ENCODE measurements at regions not wholly inside any gene's neighbourhood (a gene's known extent, or its start where the extent isn't known, plus 50 kb on each side); places are given as distances from the start of the nearest gene placed in this dataset.

DNA sequence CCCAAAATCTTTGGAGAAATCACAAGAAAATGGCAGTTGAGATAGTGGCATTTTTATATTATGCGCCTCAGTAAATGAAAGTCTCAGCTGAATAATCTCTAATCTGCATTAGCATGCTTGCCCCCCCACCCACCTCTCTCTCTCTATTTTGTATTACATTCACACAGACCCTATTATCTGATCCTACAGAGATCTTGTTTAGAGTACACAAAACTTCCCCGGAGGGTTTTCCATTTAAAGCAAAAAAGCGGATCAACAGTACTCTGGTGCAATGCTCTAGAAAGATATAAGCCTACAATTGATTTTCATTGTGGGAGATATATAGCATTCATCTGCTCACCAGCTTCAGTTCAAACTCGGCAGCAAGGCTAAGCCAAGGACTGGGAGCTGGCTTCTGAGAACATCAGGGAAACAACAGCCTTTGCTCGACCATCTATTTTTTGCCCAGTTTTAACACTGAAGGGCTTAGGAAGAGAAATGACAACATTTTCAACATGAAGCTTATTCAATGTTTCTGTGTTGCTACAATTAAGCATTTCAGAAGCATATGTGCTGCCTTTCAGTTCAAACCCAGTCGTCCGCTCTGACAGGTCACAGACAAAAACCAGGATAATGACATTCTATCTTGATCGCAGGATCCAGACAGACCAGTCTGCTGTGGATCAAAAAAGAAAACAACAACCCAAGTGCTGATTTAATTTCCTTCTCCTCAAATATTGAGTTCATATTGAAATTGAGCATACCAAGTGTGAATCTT, 137.6 kb upstream of the ATXN1 start (continued):
- TF ChIP-seq ZNF462 (CRISPR knock-in tag; IDR thresholded peaks at IDR 0.05) = no peak

- H3K27me3 Mint-ChIP-seq (ENCODE audit: insufficient read depth, low read depth, poor library complexity) = peaks cover 2% of the 10 kb centered on the region
- H3K4me3 Mint-ChIP-seq = no peak overlapping the region
- Histone ChIP-seq H2AFZ (no peak overlapping the region), H3F3A (replicated peaks; ENCODE audit: low read depth) (no peaks in the 10 kb centered on the region), H3K4me1 (ENCODE audit: insufficient read depth) (no peaks in the 10 kb centered on the region), H3K4me2 (no peak overlapping the region), H3K4me3 (no peak overlapping the region), H3K36me3 (ENCODE audit: insufficient read depth) (no peaks in the 10 kb centered on the region), H3K27me3 (ENCODE audit: insufficient read depth) (no peaks in the 10 kb centered on the region), H4K20me1 (replicated peaks; ENCODE audit: insufficient read depth) (no peaks in the 10 kb centered on the region), H3K79me2 (replicated peaks; ENCODE audit: insufficient read depth) (no peaks in the 10 kb centered on the region), H3K9me2 (ENCODE audit: insufficient read depth) (no peaks in the 10 kb centered on the region), H3K27ac (ENCODE audit: low read depth) (no peak overlapping the region)
- H3K9me3 Mint-ChIP-seq = no peaks in the 10 kb centered on the region; the same call in 2 of the 3 replicates
- H3K36me3 Mint-ChIP-seq (ENCODE audit: low read depth) = no peaks in the 10 kb centered on the region
- no peaks in the 10 kb centered on the region for H3K4me1 Mint-ChIP-seq
- no peak overlapping the region for H3K27ac Mint-ChIP-seq
- ATAC-seq (no peak), DNase-seq (ENCODE audit: low spot score) (no peak)
- TF ChIP-seq CREB1 (CRISPR knock-in tag; IDR thresholded peaks at IDR 0.05; ENCODE audit: low read depth) (no peak), NANOG (IDR thresholded peaks at IDR 0.05; ENCODE audit: borderline replicate concordance) (no peak), ZNF331 (CRISPR knock-in tag; IDR thresholded peaks at IDR 0.05; ENCODE audit: low read depth) (no peak), ZNF462 (CRISPR knock-in tag; IDR thresholded peaks at IDR 0.05) (no peak), ETS1 (IDR thresholded peaks at IDR 0.05) (no peak), STAT1 (IDR thresholded peaks at IDR 0.05; ENCODE audit: unreplicated experiment) (no peak), EZH2phosphoT487 (IDR thresholded peaks at IDR 0.05; ENCODE audit: unreplicated experiment) (no peak), ZNF114 (CRISPR knock-in tag; IDR thresholded peaks at IDR 0.05) (no peak)
Observed at GRCh38 chr6:16897669-16898068, 136.4 kb upstream of the ATXN1 start.

Data from GM23338 (cell line).